CD4-positive, alpha-beta memory T cell (primary cell): ENCODE measurements at regions not wholly inside any gene's neighbourhood (a gene's known extent, or its start where the extent isn't known, plus 50 kb on each side); places are given as distances from the start of the nearest gene placed in this dataset.

Source experiments
- CTCF ChIA-PET: fragments of 350-600 bp; sonication (Branson Sonifier 250); formaldehyde crosslinking; loops from one replicate; lab custom pipeline; 2021; ENCODE audit warnings: inconsistent platforms; ENCODE audit not compliant: partially characterized antibody; lab: Charles Lee
- POLR2A ChIA-PET: fragments of 350-600 bp; sonication (Branson Sonifier 250); formaldehyde crosslinking; loops from one replicate; lab custom pipeline; 2021; ENCODE audit not compliant: partially characterized antibody; lab: Charles Lee
- DNase-seq, 5 donors: peaks; one replicate each; pipeline versions ENCODE4 v3.0.0 to v3.0.0-alpha.2; 2020 to 2022; ENCODE audit warnings: mixed read lengths in 1 of 5
- H3K27ac ChIP-seq: one replicate; pipeline ENCODE4 v1.7.0; 2013; ENCODE audit warnings: low read depth, low read length
- H3K27me3 ChIP-seq: 2 replicates; pipeline ENCODE4 v1.7.0; 2013; ENCODE audit warnings: mild to moderate bottlenecking, low read length, moderate library complexity; ENCODE audit not compliant: insufficient read depth
- H3K36me3 ChIP-seq: 2 replicates; pipeline ENCODE4 v1.7.0; 2013; ENCODE audit warnings: mild to moderate bottlenecking, low read length, moderate library complexity; ENCODE audit not compliant: insufficient read depth
- H3K4me1 ChIP-seq: 2 replicates; pipeline ENCODE4 v1.7.0; 2013; ENCODE audit warnings: mild to moderate bottlenecking, low read length, moderate library complexity; ENCODE audit not compliant: insufficient read depth
- H3K4me3 ChIP-seq, 2 donors: one replicate each; pipeline ENCODE4 v1.7.0; 2013; ENCODE audit warnings: low read length in 2 of 2, mild to moderate bottlenecking in 1 of 2
- H3K9me3 ChIP-seq, 2 donors: one replicate each; pipeline ENCODE4 v1.7.0; 2013; ENCODE audit warnings: low read length in 2 of 2, control low read depth in 1 of 2; ENCODE audit not compliant: control insufficient read depth in 1 of 2
- H3K27ac Mint-ChIP-seq, 7 donors: one replicate each; pipeline ENCODE4 v1.8.0; 2020 to 2021; ENCODE audit warnings: mixed read lengths in 7 of 7, mild to moderate bottlenecking in 6 of 7, inconsistent platforms in 3 of 7, moderate library complexity in 3 of 7
- H3K27me3 Mint-ChIP-seq, 2 donors: one replicate each; pipeline ENCODE4 v1.8.0; 2020 to 2021; ENCODE audit warnings: mixed read lengths in 2 of 2
- H3K36me3 Mint-ChIP-seq, 2 donors: one replicate each; pipeline ENCODE4 v1.8.0; 2020 to 2021; ENCODE audit warnings: mixed read lengths in 2 of 2, inconsistent platforms in 1 of 2, mild to moderate bottlenecking in 1 of 2
- H3K4me1 Mint-ChIP-seq, 4 donors: one replicate each; pipeline ENCODE4 v1.8.0; 2020 to 2021; ENCODE audit warnings: mixed read lengths in 4 of 4, mild to moderate bottlenecking in 1 of 4
- H3K4me3 Mint-ChIP-seq, 8 donors: one replicate each; pipeline ENCODE4 v1.8.0; 2020 to 2021; ENCODE audit warnings: mixed read lengths in 8 of 8, mild to moderate bottlenecking in 7 of 8, moderate library complexity in 6 of 8, inconsistent platforms in 3 of 8
- H3K9me3 Mint-ChIP-seq, 8 donors: one replicate each; pipeline ENCODE4 v1.8.0; 2020 to 2021; ENCODE audit warnings: mixed read lengths in 8 of 8, mild to moderate bottlenecking in 5 of 8, inconsistent platforms in 3 of 8, moderate library complexity in 1 of 8
- intact Hi-C: fragments of 100-400 bp; cut with micrococcal nuclease; formaldehyde crosslinking; loops from one replicate; pipeline ENCODE4 v1.15.1; 2023

DNA sequence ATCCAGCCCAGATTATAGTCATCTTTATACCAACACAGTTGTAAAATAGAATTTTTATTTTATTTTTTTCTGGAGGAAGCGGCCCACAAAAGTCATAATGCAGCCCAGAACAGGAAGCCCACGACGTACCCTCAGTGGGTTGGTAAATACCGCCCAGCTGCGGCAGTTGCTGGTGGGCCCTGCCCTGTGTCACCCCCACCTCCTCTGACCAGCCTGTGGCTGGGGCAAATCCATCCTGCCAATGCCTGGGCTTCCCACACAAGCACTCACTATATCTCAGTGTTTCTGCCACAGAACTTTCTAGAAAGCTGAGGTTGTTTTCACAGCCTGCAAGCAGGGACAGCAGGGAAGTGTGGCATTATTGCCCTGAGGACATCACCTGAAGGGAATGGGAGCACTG is 171.4 kb upstream of the GSC start:
- Histone ChIP-seq H3K9me3 (no peaks in the 10 kb centered on the region), H3K4me3 (no peak overlapping the region), H3K4me1 (peaks cover 7% of the 10 kb centered on the region), H3K27ac (no peak overlapping the region), H3K36me3 (no peaks in the 10 kb centered on the region), H3K27me3 (no peaks in the 10 kb centered on the region)
- no peaks in the 10 kb centered on the region for H3K36me3 Mint-ChIP-seq
- no peak for DNase-seq
- no peak overlapping the region for H3K27ac Mint-ChIP-seq
- intact Hi-C loops, result no loop called here
- no peak overlapping the region for H3K4me3 Mint-ChIP-seq
- no peaks in the 10 kb centered on the region for H3K9me3 Mint-ChIP-seq
- ChIA-PET POLR2A (no interaction called here), CTCF (no interaction called here)
- H3K27me3 Mint-ChIP-seq, result no peaks in the 10 kb centered on the region
- H3K4me1 Mint-ChIP-seq, result peaks cover 0 to 19% (median 10%) of the 10 kb centered on the region in 4 donors

DNA sequence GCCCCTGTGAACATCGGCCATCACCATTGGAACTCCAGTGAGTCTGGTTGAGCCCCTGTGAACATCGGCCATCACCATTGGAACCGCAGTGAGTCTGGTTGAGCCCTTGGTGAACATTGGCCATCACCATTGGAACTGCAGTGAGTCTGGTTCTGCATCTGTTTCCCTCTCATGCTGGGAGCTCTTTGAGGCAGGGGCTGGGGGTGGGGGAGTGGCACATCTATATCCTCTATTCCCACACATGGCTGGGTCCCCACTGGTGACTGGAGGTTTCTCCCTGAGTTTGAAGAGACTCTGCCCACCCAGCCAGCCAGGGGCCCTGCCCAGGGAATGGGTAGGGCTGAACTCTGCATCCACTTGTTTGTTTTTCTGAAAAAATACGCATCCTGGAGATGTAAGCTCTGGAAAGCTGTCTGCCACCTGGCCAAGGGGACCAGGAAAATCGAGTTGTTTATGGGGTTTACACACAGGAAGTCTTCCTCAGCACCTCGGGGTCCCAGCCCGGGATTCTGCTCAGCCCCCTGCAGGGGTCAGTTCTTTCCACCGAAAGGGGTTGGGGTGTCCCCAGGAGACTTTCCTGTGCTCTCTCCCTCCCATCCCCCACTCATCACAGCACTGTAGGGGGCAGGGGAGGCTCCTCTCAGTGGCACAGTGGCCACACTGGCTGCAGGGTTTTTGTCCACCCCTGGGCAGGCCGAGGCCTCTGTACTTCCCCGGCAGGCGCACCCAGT is 170.5 kb upstream of the GSC start:
- Histone ChIP-seq H3K4me1 (peaks cover 6% of the 10 kb centered on the region), H3K36me3 (no peaks in the 10 kb centered on the region), H3K27ac (no peak overlapping the region), H3K4me3 (no peak overlapping the region), H3K27me3 (no peaks in the 10 kb centered on the region), H3K9me3 (no peaks in the 10 kb centered on the region)
- Mint-ChIP-seq H3K27me3 (no peaks in the 10 kb centered on the region), H3K36me3 (no peaks in the 10 kb centered on the region), H3K4me3 (no peak overlapping the region), H3K9me3 (no peaks in the 10 kb centered on the region), H3K27ac (no peak overlapping the region), H3K4me1 (peaks cover 0 to 10% (median 4%) of the 10 kb centered on the region in 4 donors)
- DNase-seq, result no peak
- ChIA-PET CTCF (no interaction called here), POLR2A (no interaction called here)
- intact Hi-C loops, result no loop called here

DNA sequence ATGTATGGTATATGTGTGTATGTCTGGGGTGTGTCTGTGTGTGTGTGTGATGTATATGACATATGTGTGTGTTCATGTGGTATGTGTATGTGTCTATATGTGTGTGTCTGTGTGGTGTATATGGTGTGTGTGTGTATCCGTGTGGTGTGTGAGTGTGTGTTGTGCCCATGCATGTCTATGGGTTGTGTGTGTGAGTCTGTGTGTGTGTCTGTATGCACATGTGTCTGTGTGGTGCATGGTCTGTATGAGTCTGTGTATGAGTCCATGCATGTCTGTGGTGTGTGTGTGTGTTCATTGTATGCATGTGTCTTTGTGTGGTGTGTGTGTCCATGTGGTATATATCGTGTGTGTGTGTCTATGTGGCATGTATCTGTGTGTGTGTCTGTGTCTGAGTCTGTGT is 168.1 kb upstream of the GSC start:
- no peaks in the 10 kb centered on the region for H3K4me1 Mint-ChIP-seq

DNA sequence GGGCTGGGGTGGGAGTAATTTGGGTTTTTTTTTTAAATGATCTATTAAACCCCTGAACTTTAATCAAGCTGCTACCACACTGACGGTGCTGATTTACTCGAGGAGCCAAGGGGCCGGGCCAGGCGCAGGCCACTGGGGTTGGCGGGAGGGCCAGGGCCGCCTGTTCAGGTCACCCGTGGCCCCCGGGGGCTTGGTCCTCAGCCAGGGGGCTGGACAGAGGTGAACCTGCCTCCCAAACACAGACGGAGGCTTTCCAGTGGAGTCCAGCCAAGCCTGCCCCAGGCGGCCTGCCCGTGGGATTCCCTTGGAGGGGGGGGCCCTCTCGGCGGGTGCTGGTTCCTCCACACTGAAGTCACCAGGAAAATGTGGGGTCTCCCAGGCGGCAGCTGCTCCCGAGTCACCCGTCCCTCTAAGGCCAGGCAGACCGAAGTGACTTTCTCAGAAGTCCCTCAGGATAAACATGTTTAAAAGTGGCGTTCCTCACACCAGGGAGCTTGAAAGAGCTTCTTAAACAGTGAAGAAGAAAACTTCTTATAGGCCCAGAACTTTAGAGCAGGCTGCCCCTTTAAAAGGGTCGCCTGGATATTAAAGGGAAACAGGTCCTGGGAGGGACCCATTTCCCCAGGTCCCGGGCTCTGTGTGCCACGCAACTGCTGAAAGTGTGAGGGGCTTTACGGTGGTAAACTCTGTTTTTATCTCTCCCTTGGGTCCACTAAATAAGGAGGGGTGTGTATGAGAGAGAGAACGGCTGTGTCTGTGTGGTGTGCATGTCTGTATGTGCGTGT is 167.2 kb upstream of the GSC start:
- Histone ChIP-seq H3K36me3 (no peaks in the 10 kb centered on the region), H3K27me3 (no peaks in the 10 kb centered on the region), H3K4me1 (no peaks in the 10 kb centered on the region), H3K4me3 (no peak overlapping the region), H3K9me3 (no peaks in the 10 kb centered on the region), H3K27ac (no peak overlapping the region)
- no peak for DNase-seq
- Mint-ChIP-seq H3K27ac (no peak overlapping the region), H3K27me3 (no peaks in the 10 kb centered on the region), H3K4me3 (no peak overlapping the region), H3K36me3 (no peaks in the 10 kb centered on the region), H3K4me1 (no peaks in the 10 kb centered on the region), H3K9me3 (no peaks in the 10 kb centered on the region)
- POLR2A ChIA-PET, result no interaction called here
- intact Hi-C loops, result no loop called here
- CTCF ChIA-PET, result no interaction called here

More for the DNA sequence above, 168.1 kb upstream of the GSC start:
- no peaks in the 10 kb centered on the region for H3K36me3 Mint-ChIP-seq
- Histone ChIP-seq H3K27me3 (no peaks in the 10 kb centered on the region), H3K36me3 (no peaks in the 10 kb centered on the region), H3K4me1 (no peaks in the 10 kb centered on the region), H3K27ac (no peak overlapping the region), H3K4me3 (no peak overlapping the region), H3K9me3 (no peaks in the 10 kb centered on the region)
- POLR2A ChIA-PET, result no interaction called here
- DNase-seq, result no peak
- no peaks in the 10 kb centered on the region for H3K27me3 Mint-ChIP-seq
- H3K4me3 Mint-ChIP-seq, result no peak overlapping the region
- intact Hi-C loops, result no loop called here
- CTCF ChIA-PET, result no interaction called here
- no peaks in the 10 kb centered on the region for H3K9me3 Mint-ChIP-seq
- H3K27ac Mint-ChIP-seq, result no peak overlapping the region

DNA sequence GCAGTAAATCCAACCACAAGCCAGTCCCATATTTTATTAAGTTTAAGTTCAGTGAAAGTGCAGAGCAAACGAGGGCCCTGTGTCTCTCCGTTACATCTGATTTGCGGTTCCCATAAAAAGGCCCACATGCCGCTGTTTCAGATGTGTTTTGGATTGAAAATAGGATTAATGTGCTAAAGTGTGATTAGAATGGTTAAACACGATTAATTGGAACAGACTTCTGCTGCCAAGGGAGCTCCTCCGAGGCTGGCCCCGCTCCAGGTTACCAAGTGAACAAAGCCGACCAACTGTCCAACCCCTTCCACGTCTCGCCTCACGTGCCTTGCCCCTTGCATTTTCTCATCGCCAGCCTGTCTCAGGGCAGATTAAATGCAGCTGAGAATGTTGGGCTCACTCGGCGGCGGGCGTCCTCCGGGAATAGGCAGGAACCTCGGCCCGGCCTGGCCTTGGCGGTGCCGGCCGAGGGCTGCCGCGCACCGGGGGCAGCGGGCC is 166.5 kb upstream of the GSC start:
- ChIA-PET POLR2A (no interaction called here), CTCF (no interaction called here)
- no peak overlapping the region for H3K4me3 ChIP-seq
- H3K4me3 Mint-ChIP-seq, result no peak overlapping the region
- no peak overlapping the region for H3K27ac ChIP-seq
- H3K4me1 Mint-ChIP-seq, result no peaks in the 10 kb centered on the region
- no peaks in the 10 kb centered on the region for H3K9me3 ChIP-seq
- intact Hi-C loops, result no loop called here
- H3K9me3 Mint-ChIP-seq, result no peaks in the 10 kb centered on the region
- no peaks in the 10 kb centered on the region for H3K27me3 Mint-ChIP-seq
- H3K27me3 ChIP-seq, result no peaks in the 10 kb centered on the region
- H3K36me3 ChIP-seq, result no peaks in the 10 kb centered on the region
- H3K36me3 Mint-ChIP-seq, result no peaks in the 10 kb centered on the region
- no peaks in the 10 kb centered on the region for H3K4me1 ChIP-seq
- H3K27ac Mint-ChIP-seq, result no peak overlapping the region
- no peak for DNase-seq

DNA sequence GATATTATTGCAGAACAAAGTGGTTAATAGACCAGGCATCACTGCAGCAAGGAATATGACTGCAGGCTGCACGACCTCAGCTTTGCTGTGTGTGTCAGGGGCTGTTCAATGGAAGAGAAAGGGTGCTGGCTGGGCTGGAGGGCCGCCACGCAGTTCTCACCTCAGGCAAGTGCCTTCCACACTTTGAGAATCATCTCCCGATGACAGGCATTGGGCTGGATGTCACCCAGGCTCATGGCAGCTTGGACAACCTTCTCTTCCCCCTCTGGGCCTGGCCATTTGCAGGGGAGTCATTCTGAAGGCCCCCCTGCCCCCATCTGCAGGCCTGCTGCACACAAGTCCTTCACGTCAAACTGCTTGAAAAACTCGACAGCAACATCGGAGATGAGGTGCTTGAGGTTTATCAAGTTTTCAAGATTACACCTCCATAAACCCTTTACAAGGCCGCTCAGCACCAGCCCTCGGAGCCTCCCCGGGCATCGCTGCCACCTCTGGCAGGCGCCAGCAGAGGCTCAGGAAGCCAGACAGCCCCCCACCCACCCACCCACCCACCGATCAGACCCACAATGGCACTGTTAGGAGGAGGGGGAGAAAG is 165.9 kb upstream of the GSC start:
- Mint-ChIP-seq H3K36me3 (no peaks in the 10 kb centered on the region), H3K27ac (no peak overlapping the region), H3K27me3 (no peaks in the 10 kb centered on the region), H3K9me3 (no peaks in the 10 kb centered on the region), H3K4me3 (no peak overlapping the region), H3K4me1 (peaks cover 0 to 5% (median 3%) of the 10 kb centered on the region in 4 donors)
- intact Hi-C loops, result no loop called here
- ChIA-PET POLR2A (no interaction called here), CTCF (no interaction called here)
- Histone ChIP-seq H3K36me3 (no peaks in the 10 kb centered on the region), H3K27ac (no peak overlapping the region), H3K4me1 (no peaks in the 10 kb centered on the region), H3K9me3 (no peaks in the 10 kb centered on the region), H3K27me3 (no peaks in the 10 kb centered on the region), H3K4me3 (no peak overlapping the region)
- DNase-seq, result no peak

DNA sequence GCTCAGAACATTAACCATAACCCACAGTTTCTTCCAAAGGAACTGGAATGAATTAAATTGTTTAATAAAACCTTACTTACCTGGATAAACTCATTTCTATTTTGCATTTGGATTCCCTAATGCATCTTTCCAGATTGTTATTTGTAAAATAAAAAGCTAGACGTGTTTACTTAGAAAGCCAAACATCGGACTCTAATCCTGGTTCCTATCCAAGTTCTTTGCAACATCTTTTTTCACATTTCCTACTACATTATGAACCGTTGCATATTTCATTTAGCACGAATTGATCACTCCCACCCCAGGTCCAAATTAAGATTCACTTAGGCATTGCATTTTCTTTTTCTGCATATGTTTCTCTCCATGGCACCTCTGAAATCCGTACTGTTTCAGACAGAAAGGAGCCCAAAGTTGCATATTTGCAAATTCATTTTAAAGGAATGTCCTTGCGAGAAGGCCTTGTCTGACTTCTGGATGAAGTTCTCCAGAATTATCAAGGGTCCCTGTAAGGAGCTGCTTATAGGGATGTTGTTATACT is 164.4 kb upstream of the GSC start:
- Histone ChIP-seq H3K4me3 (no peak overlapping the region), H3K27ac (no peak overlapping the region), H3K9me3 (no peaks in the 10 kb centered on the region), H3K4me1 (no peaks in the 10 kb centered on the region), H3K36me3 (no peaks in the 10 kb centered on the region), H3K27me3 (no peaks in the 10 kb centered on the region)
- H3K4me3 Mint-ChIP-seq, result no peak overlapping the region
- no peak overlapping the region for H3K27ac Mint-ChIP-seq
- intact Hi-C loops, result no loop called here
- H3K4me1 Mint-ChIP-seq, result peaks cover 0 to 6% (median 3%) of the 10 kb centered on the region in 4 donors
- ChIA-PET CTCF (no interaction called here), POLR2A (no interaction called here)
- no peak for DNase-seq
- H3K36me3 Mint-ChIP-seq, result no peaks in the 10 kb centered on the region
- H3K27me3 Mint-ChIP-seq, result no peaks in the 10 kb centered on the region
- H3K9me3 Mint-ChIP-seq, result no peaks in the 10 kb centered on the region
